ENCODE measurements at regions not wholly inside any gene's neighbourhood (a gene's known extent, or its start where the extent isn't known, plus 50 kb on each side); places are given as distances from the start of the nearest gene placed in this dataset.

DNA sequence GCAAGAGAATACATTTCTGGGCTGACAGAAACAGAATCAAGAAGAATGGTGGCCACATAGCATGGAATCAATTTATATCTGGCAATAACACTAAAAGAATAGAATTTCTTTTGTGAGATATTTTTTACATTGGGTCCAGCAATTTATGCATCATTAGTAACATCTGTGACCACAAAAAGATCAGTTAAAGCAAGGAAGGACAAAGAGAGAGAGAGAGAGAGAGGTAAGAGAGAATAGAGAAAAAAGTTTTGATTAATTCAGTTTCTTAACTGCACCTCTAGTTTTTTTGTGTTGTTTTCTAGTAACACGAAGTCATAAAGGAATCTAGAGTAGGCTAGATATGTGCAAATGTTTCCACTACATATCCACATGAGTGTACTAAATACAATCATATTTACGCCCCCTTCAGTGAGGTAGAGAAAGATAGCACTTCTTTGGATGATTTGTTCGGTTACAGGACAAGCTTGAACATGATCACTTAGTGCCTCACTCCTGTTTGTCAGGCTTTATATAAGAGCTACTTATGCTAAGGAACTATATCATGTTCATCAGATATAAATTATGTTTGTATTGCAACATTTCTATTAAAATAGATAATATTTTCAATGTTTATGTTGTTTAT lies 247.4 kb upstream of the COL3A1 start:
- DNase-seq (ENCODE audit: low spot score) = no peak
- ChIA-PET POLR2A (ENCODE audit: low non-redundant PET) (no interaction called here), CTCF (no interaction called here)
- TF ChIP-seq, protein P1, sequence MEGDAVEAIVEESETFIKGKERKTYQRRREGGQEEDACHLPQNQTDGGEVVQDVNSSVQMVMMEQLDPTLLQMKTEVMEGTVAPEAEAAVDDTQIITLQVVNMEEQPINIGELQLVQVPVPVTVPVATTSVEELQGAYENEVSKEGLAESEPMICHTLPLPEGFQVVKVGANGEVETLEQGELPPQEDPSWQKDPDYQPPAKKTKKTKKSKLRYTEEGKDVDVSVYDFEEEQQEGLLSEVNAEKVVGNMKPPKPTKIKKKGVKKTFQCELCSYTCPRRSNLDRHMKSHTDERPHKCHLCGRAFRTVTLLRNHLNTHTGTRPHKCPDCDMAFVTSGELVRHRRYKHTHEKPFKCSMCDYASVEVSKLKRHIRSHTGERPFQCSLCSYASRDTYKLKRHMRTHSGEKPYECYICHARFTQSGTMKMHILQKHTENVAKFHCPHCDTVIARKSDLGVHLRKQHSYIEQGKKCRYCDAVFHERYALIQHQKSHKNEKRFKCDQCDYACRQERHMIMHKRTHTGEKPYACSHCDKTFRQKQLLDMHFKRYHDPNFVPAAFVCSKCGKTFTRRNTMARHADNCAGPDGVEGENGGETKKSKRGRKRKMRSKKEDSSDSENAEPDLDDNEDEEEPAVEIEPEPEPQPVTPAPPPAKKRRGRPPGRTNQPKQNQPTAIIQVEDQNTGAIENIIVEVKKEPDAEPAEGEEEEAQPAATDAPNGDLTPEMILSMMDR (conservative IDR thresholded peaks at IDR 0.05; ENCODE audit: low read depth) = no peak
- H3K27ac ChIP-seq = no peak overlapping the region

DNA sequence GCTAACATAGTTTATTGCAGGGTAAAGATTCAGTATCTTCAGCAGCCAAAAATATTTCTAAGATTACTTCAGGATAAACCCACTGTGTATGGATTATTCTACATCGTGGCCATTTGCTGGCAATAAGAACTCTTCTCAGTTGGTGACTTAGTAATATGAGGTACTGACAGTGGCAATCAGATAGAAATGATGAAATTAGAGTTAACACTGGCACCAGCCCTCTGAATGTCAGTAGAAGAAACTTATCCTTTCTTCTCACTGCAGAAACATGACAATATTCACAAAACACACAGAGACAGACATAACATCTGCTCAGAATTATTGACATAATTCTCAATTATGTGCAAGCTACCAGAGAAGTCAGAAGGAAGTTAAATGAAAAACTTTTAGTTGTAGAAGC lies 246.3 kb upstream of the COL3A1 start:
- ChIA-PET POLR2A (ENCODE audit: low non-redundant PET) (no interaction called here), CTCF (no interaction called here)
- TF ChIP-seq, protein P1 (conservative IDR thresholded peaks at IDR 0.05; ENCODE audit: low read depth) = no peak
- DNase-seq (ENCODE audit: low spot score) = no peak
- no peak overlapping the region for H3K27ac ChIP-seq

DNA sequence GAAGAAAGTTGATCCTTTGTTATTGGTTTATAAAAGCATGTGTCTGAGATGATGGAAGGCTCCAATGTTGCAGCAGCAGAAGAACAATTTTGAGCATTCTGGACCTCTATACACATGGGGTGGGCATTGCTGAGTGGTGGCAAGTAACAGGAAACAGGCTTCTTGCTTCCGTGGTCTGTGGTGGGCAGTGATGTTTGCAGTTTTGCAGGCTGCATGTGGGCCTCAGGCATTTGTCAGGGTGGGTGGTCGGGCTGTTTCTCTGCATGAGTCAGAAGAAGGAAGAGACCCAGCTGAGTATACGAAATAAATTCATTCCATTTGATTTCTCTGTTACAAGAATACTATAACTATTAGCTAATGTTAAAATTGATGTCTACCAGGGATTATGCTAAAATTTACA lies 239.5 kb upstream of the COL3A1 start:
- TF ChIP-seq, protein P1 (conservative IDR thresholded peaks at IDR 0.05; ENCODE audit: low read depth) = no peak
- POLR2A ChIA-PET (ENCODE audit: low non-redundant PET) = no interaction called here
- CTCF ChIA-PET = no interaction called here
- H3K27ac ChIP-seq = no peak overlapping the region
- DNase-seq (ENCODE audit: low spot score) = no peak

GRCh38 chr2:188746727-188747126 lies 227.4 kb upstream of the COL3A1 start:
- ChIA-PET CTCF (no interaction called here), POLR2A (ENCODE audit: low non-redundant PET) (no interaction called here)
- TF ChIP-seq, protein P1 (conservative IDR thresholded peaks at IDR 0.05; ENCODE audit: low read depth) = no peak
- DNase-seq (ENCODE audit: low spot score) = no peak
- no peak overlapping the region for H3K27ac ChIP-seq

DNA sequence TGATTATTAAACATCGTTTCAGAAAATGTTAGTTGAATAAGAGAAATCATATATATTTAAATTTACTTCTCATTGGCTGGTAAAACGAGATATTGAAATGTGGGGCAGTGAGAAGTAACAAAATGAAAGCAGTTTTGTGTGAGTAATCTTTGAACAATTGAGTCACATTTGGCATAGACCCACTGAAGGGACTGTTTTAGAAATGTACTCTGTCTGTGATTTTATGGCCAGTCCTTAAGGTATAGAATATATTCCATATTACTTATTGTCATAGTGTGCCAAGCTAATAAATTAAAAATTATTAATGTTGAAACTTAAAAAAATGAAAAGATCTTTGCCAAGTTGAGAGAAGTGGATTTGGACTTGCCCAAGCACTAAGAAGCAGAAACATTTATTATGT lies 222.4 kb upstream of the COL3A1 start:
- TF ChIP-seq, protein P1 (conservative IDR thresholded peaks at IDR 0.05; ENCODE audit: low read depth) = no peak
- DNase-seq (ENCODE audit: low spot score) = no peak
- CTCF ChIA-PET = no interaction called here
- POLR2A ChIA-PET (ENCODE audit: low non-redundant PET) = no interaction called here
- H3K27ac ChIP-seq = no peak overlapping the region

DNA sequence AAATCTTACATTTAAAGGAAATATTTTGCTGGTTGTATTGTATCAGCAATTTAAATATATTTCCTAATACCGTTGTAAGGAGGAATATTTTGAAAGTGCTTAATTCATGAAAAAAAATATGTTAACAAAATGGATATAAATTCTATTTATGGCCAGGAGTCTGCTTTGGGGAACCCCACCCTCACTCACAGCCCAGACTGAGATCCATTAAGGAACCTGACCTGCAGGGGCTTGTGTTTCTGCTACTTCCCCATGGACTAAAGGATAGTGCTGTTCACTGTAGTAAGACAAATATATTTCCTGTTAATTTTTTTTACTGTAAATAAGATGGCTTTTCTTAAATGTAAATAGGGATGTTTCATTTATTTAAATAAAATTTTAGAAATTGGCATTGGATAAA lies 221.9 kb upstream of the COL3A1 start:
- no peak overlapping the region for H3K27ac ChIP-seq
- POLR2A ChIA-PET (ENCODE audit: low non-redundant PET) = no interaction called here
- TF ChIP-seq, protein P1 (conservative IDR thresholded peaks at IDR 0.05; ENCODE audit: low read depth) = no peak

More for the DNA sequence above, 221.9 kb upstream of the COL3A1 start:
- CTCF ChIA-PET = no interaction called here
- no peak for DNase-seq (ENCODE audit: low spot score)

All from RWPE1 (cell line).